Ascending aorta (tissue), 2 donors: ENCODE measurements at regions not wholly inside any gene's neighbourhood (a gene's known extent, or its start where the extent isn't known, plus 50 kb on each side); places are given as distances from the start of the nearest gene placed in this dataset.
"Not testable (repeated sequence)": the region's sequence is repeated elsewhere in the genome, so short reads cannot be mapped to it uniquely, and the experiment has no call there.

Experiments used
- DNase-seq, 2 donors: peaks; one replicate each; pipeline ENCODE4 v3.0.0-alpha.2; 2019; ENCODE audit warnings: low spot score in 2 of 2
- H3K27ac ChIP-seq, 2 donors: fragments of 200-600 bp; sonication (generic); one replicate each; pipeline ENCODE4 v1.5.1; 2016 to 2017; ENCODE audit warnings: mild to moderate bottlenecking in 1 of 2
- H3K27me3 ChIP-seq: fragments of 200-600 bp; sonication (generic); one replicate; pipeline ENCODE4 v1.5.1; 2017
- H3K36me3 ChIP-seq, 2 donors: fragments of 200-600 bp; sonication (generic); one replicate each; pipeline ENCODE4 v1.5.1; 2016
- H3K4me1 ChIP-seq, 2 donors: fragments of 200-600 bp; sonication (generic); one replicate each; pipeline ENCODE4 v1.5.1; 2016 to 2017; ENCODE audit warnings: mild to moderate bottlenecking in 1 of 2
- H3K4me3 ChIP-seq, 2 donors: fragments of 200-600 bp; sonication (generic); one replicate each; pipeline ENCODE4 v1.5.1; 2016 to 2017; ENCODE audit warnings: mild to moderate bottlenecking in 1 of 2
- H3K9me3 ChIP-seq, 2 donors: fragments of 200-600 bp; sonication (generic); one replicate each; pipeline ENCODE4 v1.5.1; 2016
- intact Hi-C: fragments of 100-400 bp; cut with DNase I; formaldehyde crosslinking; loops from one replicate; pipeline ENCODE4 v1.15.1; 2023
- TF ChIP-seq, protein P1 (sequence below), 3 experiments: fragments of 200-600 bp in 2 of 3; fragments of 450-650 bp in 1 of 3; sonication (generic) in 2 of 3; IDR thresholded peaks; one replicate each; pipeline ENCODE4 v1.5.1; 2016 to 2019; ENCODE audit warnings: antibody characterized with exemption in 3 of 3, mild to moderate bottlenecking in 1 of 3, moderate library complexity in 1 of 3

DNA sequence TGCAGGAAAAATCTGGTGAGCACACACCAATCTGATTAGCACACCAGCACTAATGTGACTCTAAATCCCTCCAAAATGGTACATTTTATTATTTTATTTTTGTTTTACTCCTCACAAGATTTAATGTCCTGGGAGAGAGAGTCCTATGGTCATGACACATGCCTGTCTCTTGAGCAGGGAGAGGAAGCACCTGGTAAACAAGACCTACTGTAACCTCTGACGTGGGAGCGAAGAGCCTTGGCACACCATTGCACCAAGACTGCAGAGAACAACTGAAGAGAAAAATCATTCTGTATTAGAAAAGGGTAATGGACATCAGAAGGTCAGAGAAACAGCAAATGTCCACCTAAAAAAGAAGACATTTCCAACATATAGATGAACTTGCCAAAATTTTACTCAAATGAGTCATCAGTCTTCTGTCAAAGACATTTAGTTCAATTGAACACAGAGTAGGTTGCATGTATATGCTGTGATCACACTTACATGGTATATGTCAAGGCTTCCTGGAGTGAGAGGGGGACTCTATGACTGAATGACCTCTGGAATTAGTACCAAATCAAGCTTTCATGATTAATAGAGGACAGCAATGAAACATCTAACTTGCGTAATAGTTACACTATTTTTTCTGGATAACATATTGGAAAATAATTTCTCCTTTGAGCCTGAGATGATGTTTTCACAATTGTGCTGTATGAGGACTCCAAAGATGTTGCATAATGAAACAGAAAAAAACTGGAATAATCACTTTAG is 186.9 kb upstream of the FLRT2 start:
- intact Hi-C loops, result no loop called here
- no peaks in the 10 kb centered on the region for H3K27me3 ChIP-seq

DNA sequence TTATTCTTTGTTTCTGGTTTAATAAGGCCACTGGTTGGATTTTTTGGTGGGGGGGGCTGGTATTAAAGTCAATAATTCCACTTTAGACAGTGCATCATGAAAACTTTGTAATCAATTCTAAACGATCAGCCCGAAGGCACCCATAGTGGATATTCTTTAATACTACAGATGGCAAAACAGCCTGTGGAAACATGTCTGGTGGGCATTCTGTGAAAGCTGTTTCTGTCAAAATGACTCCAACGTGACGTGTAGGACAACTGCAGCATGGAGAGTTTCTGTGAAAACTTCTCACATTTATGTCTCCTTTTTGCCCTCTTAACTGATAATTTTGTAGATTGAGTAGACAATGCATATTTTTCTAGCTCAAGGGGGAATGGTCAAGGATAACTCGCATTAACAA is 185.8 kb upstream of the FLRT2 start:
- H3K9me3 ChIP-seq, result peaks cover 0 to 4% of the 10 kb centered on the region in 2 donors
- H3K4me3 ChIP-seq, result no peak overlapping the region
- no peaks in the 10 kb centered on the region for H3K27me3 ChIP-seq
- TF ChIP-seq, protein P1, sequence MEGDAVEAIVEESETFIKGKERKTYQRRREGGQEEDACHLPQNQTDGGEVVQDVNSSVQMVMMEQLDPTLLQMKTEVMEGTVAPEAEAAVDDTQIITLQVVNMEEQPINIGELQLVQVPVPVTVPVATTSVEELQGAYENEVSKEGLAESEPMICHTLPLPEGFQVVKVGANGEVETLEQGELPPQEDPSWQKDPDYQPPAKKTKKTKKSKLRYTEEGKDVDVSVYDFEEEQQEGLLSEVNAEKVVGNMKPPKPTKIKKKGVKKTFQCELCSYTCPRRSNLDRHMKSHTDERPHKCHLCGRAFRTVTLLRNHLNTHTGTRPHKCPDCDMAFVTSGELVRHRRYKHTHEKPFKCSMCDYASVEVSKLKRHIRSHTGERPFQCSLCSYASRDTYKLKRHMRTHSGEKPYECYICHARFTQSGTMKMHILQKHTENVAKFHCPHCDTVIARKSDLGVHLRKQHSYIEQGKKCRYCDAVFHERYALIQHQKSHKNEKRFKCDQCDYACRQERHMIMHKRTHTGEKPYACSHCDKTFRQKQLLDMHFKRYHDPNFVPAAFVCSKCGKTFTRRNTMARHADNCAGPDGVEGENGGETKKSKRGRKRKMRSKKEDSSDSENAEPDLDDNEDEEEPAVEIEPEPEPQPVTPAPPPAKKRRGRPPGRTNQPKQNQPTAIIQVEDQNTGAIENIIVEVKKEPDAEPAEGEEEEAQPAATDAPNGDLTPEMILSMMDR (IDR thresholded peaks at IDR 0.05), result no peak
- intact Hi-C loops, result no loop called here
- H3K4me1 ChIP-seq, result no peaks in the 10 kb centered on the region
- no peak overlapping the region for H3K27ac ChIP-seq
- no peak for DNase-seq
- no peaks in the 10 kb centered on the region for H3K36me3 ChIP-seq

More for the DNA sequence above, 186.9 kb upstream of the FLRT2 start:
- TF ChIP-seq, protein P1 (IDR thresholded peaks at IDR 0.05), result no peak
- peaks cover 0 to 4% of the 10 kb centered on the region in 2 donors for H3K9me3 ChIP-seq
- H3K27ac ChIP-seq, result no peak overlapping the region
- no peaks in the 10 kb centered on the region for H3K4me1 ChIP-seq
- no peaks in the 10 kb centered on the region for H3K36me3 ChIP-seq
- DNase-seq, result no peak
- H3K4me3 ChIP-seq, result no peak overlapping the region

DNA sequence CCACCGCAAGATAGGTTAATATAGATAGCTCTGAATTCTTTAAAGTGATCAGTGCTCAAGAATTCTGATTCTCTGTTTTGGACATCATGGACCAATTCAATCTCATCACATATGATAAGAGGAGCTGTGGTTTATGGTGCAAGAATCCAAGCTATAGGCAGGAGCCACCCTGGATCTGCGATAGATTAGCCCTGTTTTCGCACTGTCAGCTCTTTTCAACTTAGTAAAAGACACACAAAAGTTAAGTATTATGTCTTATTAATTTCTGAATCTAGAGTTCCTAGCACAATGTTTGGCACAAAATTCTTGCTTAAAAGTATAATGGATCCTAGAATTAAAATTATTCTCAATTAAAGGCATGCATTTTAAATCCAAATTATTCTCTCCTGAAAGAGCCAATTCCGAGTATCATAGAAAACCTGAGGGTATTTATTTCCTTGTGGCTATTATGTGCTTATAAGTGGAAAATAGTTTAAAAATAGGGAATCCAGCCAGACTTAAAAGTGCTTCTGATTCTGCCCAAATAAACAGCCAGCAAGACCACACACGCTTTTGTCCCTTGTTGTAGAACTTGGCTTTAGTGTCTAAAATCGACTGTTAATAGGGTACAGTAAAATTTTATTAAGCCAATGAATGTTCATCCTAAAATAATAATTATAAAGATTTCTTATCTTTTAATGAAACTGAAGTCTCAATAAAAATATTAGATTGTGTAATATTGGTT is 184.9 kb upstream of the FLRT2 start:
- Histone ChIP-seq H3K4me1 (no peaks in the 10 kb centered on the region), H3K27me3 (no peaks in the 10 kb centered on the region), H3K27ac (no peak overlapping the region), H3K9me3 (peaks cover 0 to 4% of the 10 kb centered on the region in 2 donors), H3K4me3 (no peak overlapping the region), H3K36me3 (no peaks in the 10 kb centered on the region)
- TF ChIP-seq, protein P1 (IDR thresholded peaks at IDR 0.05), result no peak
- DNase-seq, result no peak
- intact Hi-C loops, result no loop called here

DNA sequence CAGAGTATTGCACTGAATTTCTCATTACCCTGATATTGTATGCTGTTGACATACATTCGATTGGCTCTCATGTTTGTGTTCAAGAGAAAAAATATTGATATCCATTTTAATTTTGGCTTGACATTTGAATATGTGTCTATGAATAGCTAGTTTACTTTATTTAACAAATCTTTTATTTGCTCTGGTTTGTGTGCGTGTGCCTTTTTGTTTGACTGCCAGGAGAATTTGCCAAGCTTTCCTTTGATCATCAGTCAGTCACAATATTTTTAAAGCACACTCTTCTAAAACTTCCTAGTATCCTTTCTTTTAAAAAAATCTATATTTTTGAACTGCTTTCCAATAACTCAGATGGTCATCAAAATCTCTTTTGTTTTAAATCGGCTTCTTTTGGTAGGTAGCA is 179.3 kb upstream of the FLRT2 start:
- Histone ChIP-seq H3K27me3 (no peaks in the 10 kb centered on the region), H3K9me3 (no peaks in the 10 kb centered on the region)

DNA sequence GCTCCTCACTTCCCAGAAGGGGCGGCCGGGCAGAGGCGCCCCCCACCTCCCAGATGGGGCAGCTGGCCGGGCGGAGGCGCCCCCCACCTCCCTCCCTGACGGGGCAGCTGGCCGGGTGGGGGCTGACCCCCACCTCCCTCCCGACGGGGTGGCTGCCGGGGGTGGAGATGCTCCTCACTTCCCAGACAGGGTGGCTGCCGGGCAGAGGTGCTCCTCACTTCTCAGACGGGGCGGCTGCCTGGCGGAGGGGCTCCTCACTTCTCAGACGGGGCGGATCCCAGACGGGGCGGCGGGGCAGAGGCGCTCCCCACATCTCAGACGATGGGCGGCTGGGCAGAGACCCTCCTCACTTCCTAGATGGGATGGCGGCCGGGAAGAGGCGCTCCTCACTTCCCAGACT is 177.4 kb upstream of the FLRT2 start:
- H3K27me3 ChIP-seq, DNase-seq, H3K9me3 ChIP-seq, intact Hi-C loops, H3K36me3 ChIP-seq, H3K4me3 ChIP-seq, H3K4me1 ChIP-seq, H3K27ac ChIP-seq: not testable (repeated sequence)

More for the DNA sequence above, 179.3 kb upstream of the FLRT2 start:
- TF ChIP-seq, protein P1 (IDR thresholded peaks at IDR 0.05), result no peak
- H3K27ac ChIP-seq, result no peak overlapping the region
- intact Hi-C loops, result no loop called here
- H3K4me1 ChIP-seq, result no peaks in the 10 kb centered on the region
- no peaks in the 10 kb centered on the region for H3K36me3 ChIP-seq
- DNase-seq, result no peak
- no peak overlapping the region for H3K4me3 ChIP-seq

DNA sequence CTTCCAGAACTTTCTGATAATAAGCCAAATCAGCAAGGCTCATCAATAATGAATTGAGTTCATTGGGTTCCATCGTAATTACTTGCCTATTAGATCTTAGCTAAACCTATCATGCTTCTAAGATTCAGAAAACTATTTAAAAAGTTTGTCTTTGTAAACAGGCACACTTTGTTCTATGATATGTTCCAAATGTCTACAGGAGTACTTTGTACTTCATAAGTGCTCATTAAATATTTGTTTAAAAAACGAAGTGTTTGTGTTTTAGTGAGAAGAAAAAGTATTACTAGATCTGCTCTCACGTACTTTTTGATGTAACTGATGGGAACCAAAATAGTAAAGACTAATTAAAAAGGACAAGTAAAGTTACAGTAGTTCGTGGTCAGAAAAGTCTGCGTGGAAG is 172.8 kb upstream of the FLRT2 start:
- H3K27ac ChIP-seq, result no peak overlapping the region
- H3K27me3 ChIP-seq, result no peaks in the 10 kb centered on the region
- no peak for DNase-seq
- H3K4me3 ChIP-seq, result no peak overlapping the region
- H3K36me3 ChIP-seq, result no peaks in the 10 kb centered on the region
- H3K9me3 ChIP-seq, result no peaks in the 10 kb centered on the region
- intact Hi-C loops, result no loop called here
- TF ChIP-seq, protein P1 (IDR thresholded peaks at IDR 0.05), result no peak
- no peaks in the 10 kb centered on the region for H3K4me1 ChIP-seq
